Ovary (tissue), 3 donors: ENCODE measurements at regions not wholly inside any gene's neighbourhood (a gene's known extent, or its start where the extent isn't known, plus 50 kb on each side); places are given as distances from the start of the nearest gene placed in this dataset.

Experiments
- POLR2A ChIP-seq: fragments of 450-650 bp; IDR thresholded peaks from one replicate; pipeline ENCODE4 v1.6.1; 2017; ENCODE audit warnings: antibody characterized with exemption, mild to moderate bottlenecking, moderate library complexity
- TF ChIP-seq, protein P1 (sequence below), 3 donors: fragments of 450-650 bp in 2 of 3; fragments of 200-600 bp in 1 of 3; IDR thresholded peaks; one replicate each; pipeline versions ENCODE4 v1.5.1 to v1.8.0; 2016 to 2022; ENCODE audit warnings: antibody characterized with exemption in 3 of 3, mild to moderate bottlenecking in 1 of 3
- donor health status: DM: no; HTN: no; CAD: no.

DNA sequence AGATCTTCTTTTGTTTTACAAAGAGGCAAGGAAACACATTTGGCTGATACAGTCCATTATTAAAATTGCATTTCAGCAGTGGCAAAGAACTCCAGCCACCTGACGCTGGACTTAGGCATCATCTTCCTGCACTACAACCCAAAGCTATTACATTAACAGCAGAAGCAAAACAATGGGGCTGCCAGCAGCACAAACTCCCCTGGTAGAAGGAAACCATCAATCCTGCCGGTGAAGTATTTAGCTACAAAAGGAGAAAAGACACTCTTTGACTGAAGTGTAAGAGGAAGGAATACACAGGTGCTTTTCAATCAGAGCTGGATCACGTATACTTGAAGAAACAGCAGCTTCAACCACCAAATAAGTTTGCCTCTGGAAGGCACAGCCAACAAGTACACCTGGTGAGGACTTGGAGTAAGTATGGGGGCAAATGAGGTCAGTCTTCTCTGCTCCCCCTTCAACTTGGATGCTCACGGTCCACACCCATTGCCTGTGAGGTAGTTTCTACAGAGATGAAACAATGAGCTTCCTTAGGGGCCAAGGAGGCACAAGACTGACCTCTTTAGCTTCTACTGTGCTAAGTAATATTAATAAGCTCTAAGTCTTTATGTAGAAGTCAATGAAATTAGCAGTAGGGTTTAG is 125.9 kb upstream of the FOXN3 start:
- TF ChIP-seq, protein P1, sequence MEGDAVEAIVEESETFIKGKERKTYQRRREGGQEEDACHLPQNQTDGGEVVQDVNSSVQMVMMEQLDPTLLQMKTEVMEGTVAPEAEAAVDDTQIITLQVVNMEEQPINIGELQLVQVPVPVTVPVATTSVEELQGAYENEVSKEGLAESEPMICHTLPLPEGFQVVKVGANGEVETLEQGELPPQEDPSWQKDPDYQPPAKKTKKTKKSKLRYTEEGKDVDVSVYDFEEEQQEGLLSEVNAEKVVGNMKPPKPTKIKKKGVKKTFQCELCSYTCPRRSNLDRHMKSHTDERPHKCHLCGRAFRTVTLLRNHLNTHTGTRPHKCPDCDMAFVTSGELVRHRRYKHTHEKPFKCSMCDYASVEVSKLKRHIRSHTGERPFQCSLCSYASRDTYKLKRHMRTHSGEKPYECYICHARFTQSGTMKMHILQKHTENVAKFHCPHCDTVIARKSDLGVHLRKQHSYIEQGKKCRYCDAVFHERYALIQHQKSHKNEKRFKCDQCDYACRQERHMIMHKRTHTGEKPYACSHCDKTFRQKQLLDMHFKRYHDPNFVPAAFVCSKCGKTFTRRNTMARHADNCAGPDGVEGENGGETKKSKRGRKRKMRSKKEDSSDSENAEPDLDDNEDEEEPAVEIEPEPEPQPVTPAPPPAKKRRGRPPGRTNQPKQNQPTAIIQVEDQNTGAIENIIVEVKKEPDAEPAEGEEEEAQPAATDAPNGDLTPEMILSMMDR (IDR thresholded peaks at IDR 0.05), result no peak
- TF ChIP-seq POLR2A, result no peak
